Neural cell (in vitro differentiated cells): ENCODE measurements at regions not wholly inside any gene's neighbourhood (a gene's known extent, or its start where the extent isn't known, plus 50 kb on each side); places are given as distances from the start of the nearest gene placed in this dataset.

ENCODE experiments used
- H2AFZ ChIP-seq: fragments of 200-600, 300-800 bp; sonication (generic), shearing (Covaris generic); 2 replicates; pipeline ENCODE4 v1.6.0; 2014; ENCODE audit warnings: low read depth, mild to moderate bottlenecking, antibody characterized with exemption, low read length, moderate library complexity
- H3F3A ChIP-seq: fragments of 200-600 bp; shearing (Covaris generic); 2 replicates; pipeline ENCODE4 v1.6.1; 2016; ENCODE audit warnings: mild to moderate bottlenecking, moderate library complexity, mixed read lengths, antibody characterized with exemption, low read length; ENCODE audit not compliant: insufficient read depth, poor library complexity, severe bottlenecking
- H3K27ac ChIP-seq: fragments of 200-600, 300-800 bp; sonication (generic), shearing (Covaris generic); 2 replicates; pipeline ENCODE4 v1.5.1; 2014; ENCODE audit warnings: mild to moderate bottlenecking, low read length, moderate library complexity
- H3K27me3 ChIP-seq: fragments of 300-800, 200-600 bp; sonication (generic), shearing (Covaris generic); 2 replicates; pipeline ENCODE4 v1.6.0; 2014; ENCODE audit warnings: mild to moderate bottlenecking, low read depth, low read length, moderate library complexity; ENCODE audit not compliant: insufficient read depth
- H3K36me3 ChIP-seq: fragments of 300-800, 200-600 bp; sonication (generic), shearing (Covaris generic); 2 replicates; pipeline ENCODE4 v1.5.1; 2014; ENCODE audit warnings: mild to moderate bottlenecking, antibody characterized with exemption, low read length, moderate library complexity; ENCODE audit not compliant: insufficient read depth
- H3K4me2 ChIP-seq: fragments of 300-800, 200-600 bp; sonication (generic), shearing (Covaris generic); 2 replicates; pipeline ENCODE4 v1.6.0; 2014; ENCODE audit warnings: mild to moderate bottlenecking, low read length
- H3K4me3 ChIP-seq: fragments of 300-800, 200-600 bp; sonication (generic), shearing (Covaris generic); 2 replicates; pipeline ENCODE4 v1.5.1; 2014; ENCODE audit warnings: mild to moderate bottlenecking, low read length, moderate library complexity
- H3K79me2 ChIP-seq: fragments of 200-600 bp; shearing (Covaris generic); replicated peaks from 2 replicates; pipeline ENCODE4 v1.6.0; 2014; ENCODE audit warnings: mild to moderate bottlenecking, low read length, moderate library complexity; ENCODE audit not compliant: insufficient read depth
- H3K9ac ChIP-seq: fragments of 300-800, 200-600 bp; sonication (generic), shearing (Covaris generic); 2 replicates; pipeline ENCODE4 v1.6.1; 2016; ENCODE audit warnings: mild to moderate bottlenecking, low read length, mixed read lengths
- H3K9me2 ChIP-seq: fragments of 200-600 bp; shearing (Covaris generic); 2 replicates; pipeline ENCODE4 v1.6.1; 2016; ENCODE audit warnings: mild to moderate bottlenecking, low read length, mixed read lengths; ENCODE audit not compliant: insufficient read depth
- H3K9me3 ChIP-seq: fragments of 200-600, 300-800 bp; sonication (generic), shearing (Covaris generic); 2 replicates; pipeline ENCODE4 v1.6.1; 2016; ENCODE audit warnings: mild to moderate bottlenecking, mixed run types, low read length, moderate library complexity, mixed read lengths
- H4K20me1 ChIP-seq: fragments of 200-600 bp; shearing (Covaris generic); 2 replicates; pipeline ENCODE4 v1.6.1; 2016; ENCODE audit warnings: mild to moderate bottlenecking, mixed run types; ENCODE audit not compliant: insufficient read depth
- EP300 ChIP-seq: fragments of 450-650 bp; conservative IDR thresholded peaks from 2 replicates; pipeline ENCODE4 v1.6.1; 2014; ENCODE audit warnings: antibody characterized with exemption, mild to moderate bottlenecking, moderate library complexity; ENCODE audit not compliant: poor library complexity, severe bottlenecking
- EZH2 ChIP-seq: fragments of 200-600, 300-800 bp; shearing (Covaris generic), sonication (generic); IDR thresholded peaks from 2 replicates; pipeline ENCODE4 v1.6.1; 2014; ENCODE audit warnings: antibody characterized with exemption, low read length, borderline replicate concordance, mild to moderate bottlenecking; ENCODE audit not compliant: insufficient read depth, poor library complexity, severe bottlenecking
- MXI1 ChIP-seq: fragments of 450-650 bp; conservative IDR thresholded peaks from 2 replicates; pipeline ENCODE4 v1.6.1; 2014; ENCODE audit warnings: antibody characterized with exemption, mild to moderate bottlenecking; ENCODE audit not compliant: poor library complexity, severe bottlenecking
- POLR2AphosphoS5 ChIP-seq: IDR thresholded peaks from 2 replicates; pipeline ENCODE4 v1.6.1; 2012
- RAD21 ChIP-seq: fragments of 450-650 bp; conservative IDR thresholded peaks from 2 replicates; pipeline ENCODE4 v1.6.1; 2014; ENCODE audit warnings: antibody characterized with exemption, mild to moderate bottlenecking, moderate library complexity
- SMC3 ChIP-seq: fragments of 450-650 bp; conservative IDR thresholded peaks from 2 replicates; pipeline ENCODE4 v1.6.1; 2014; ENCODE audit warnings: antibody characterized with exemption, mild to moderate bottlenecking, moderate library complexity; ENCODE audit not compliant: poor library complexity
- TAF1 ChIP-seq: IDR thresholded peaks from 2 replicates; pipeline ENCODE4 v1.6.1; 2012; ENCODE audit warnings: low read depth
- TF ChIP-seq, protein P1 (sequence below): fragments of 450-650 bp; IDR thresholded peaks from 2 replicates; pipeline ENCODE4 v1.5.1; 2014; ENCODE audit warnings: antibody characterized with exemption, mild to moderate bottlenecking, moderate library complexity; ENCODE audit not compliant: poor library complexity, severe bottlenecking
- TF ChIP-seq, protein P2 (sequence below): IDR thresholded peaks from 2 replicates; pipeline ENCODE4 v1.6.1; 2012; ENCODE audit warnings: borderline replicate concordance

DNA sequence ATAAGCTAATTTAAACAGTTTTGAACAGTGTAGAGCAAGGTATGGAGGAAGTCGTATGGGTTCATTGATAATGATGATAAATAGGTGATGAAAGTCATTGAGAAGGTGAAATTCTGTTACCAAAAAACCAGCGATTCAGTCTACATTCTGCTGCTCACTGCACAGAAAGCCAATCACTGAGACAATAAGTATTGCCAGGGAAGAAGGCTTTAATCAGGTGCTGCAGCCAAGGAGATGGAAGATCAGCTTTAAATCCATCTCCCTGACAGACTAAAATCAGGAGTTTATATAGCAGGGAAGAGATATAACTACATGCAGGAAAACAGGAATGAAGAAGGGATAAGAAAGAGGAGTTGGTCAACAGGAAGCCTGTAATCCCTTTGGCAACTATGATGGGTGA is 361.3 kb upstream of the C1orf174 start:
- H3K9me2 ChIP-seq: no peaks in the 10 kb centered on the region
- H3K36me3 ChIP-seq: no peaks in the 10 kb centered on the region
- no peak overlapping the region for H3K4me3 ChIP-seq
- TF ChIP-seq SMC3 (no peak), RAD21 (no peak), EZH2 (no peak), EP300 (no peak), MXI1 (no peak), TAF1 (no peak), POLR2AphosphoS5 (no peak)
- TF ChIP-seq, protein P1, sequence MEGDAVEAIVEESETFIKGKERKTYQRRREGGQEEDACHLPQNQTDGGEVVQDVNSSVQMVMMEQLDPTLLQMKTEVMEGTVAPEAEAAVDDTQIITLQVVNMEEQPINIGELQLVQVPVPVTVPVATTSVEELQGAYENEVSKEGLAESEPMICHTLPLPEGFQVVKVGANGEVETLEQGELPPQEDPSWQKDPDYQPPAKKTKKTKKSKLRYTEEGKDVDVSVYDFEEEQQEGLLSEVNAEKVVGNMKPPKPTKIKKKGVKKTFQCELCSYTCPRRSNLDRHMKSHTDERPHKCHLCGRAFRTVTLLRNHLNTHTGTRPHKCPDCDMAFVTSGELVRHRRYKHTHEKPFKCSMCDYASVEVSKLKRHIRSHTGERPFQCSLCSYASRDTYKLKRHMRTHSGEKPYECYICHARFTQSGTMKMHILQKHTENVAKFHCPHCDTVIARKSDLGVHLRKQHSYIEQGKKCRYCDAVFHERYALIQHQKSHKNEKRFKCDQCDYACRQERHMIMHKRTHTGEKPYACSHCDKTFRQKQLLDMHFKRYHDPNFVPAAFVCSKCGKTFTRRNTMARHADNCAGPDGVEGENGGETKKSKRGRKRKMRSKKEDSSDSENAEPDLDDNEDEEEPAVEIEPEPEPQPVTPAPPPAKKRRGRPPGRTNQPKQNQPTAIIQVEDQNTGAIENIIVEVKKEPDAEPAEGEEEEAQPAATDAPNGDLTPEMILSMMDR: no peak
- TF ChIP-seq, protein P2, sequence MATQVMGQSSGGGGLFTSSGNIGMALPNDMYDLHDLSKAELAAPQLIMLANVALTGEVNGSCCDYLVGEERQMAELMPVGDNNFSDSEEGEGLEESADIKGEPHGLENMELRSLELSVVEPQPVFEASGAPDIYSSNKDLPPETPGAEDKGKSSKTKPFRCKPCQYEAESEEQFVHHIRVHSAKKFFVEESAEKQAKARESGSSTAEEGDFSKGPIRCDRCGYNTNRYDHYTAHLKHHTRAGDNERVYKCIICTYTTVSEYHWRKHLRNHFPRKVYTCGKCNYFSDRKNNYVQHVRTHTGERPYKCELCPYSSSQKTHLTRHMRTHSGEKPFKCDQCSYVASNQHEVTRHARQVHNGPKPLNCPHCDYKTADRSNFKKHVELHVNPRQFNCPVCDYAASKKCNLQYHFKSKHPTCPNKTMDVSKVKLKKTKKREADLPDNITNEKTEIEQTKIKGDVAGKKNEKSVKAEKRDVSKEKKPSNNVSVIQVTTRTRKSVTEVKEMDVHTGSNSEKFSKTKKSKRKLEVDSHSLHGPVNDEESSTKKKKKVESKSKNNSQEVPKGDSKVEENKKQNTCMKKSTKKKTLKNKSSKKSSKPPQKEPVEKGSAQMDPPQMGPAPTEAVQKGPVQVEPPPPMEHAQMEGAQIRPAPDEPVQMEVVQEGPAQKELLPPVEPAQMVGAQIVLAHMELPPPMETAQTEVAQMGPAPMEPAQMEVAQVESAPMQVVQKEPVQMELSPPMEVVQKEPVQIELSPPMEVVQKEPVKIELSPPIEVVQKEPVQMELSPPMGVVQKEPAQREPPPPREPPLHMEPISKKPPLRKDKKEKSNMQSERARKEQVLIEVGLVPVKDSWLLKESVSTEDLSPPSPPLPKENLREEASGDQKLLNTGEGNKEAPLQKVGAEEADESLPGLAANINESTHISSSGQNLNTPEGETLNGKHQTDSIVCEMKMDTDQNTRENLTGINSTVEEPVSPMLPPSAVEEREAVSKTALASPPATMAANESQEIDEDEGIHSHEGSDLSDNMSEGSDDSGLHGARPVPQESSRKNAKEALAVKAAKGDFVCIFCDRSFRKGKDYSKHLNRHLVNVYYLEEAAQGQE: no peak
- H4K20me1 ChIP-seq: no peaks in the 10 kb centered on the region
- H3F3A ChIP-seq: no peaks in the 10 kb centered on the region
- H2AFZ ChIP-seq: no peak overlapping the region
- H3K27ac ChIP-seq: no peak overlapping the region
- H3K9me3 ChIP-seq: peaks cover 3% of the 10 kb centered on the region
- H3K79me2 ChIP-seq: no peaks in the 10 kb centered on the region
- no peak overlapping the region for H3K9ac ChIP-seq
- no peaks in the 10 kb centered on the region for H3K27me3 ChIP-seq
- no peak overlapping the region for H3K4me2 ChIP-seq

DNA sequence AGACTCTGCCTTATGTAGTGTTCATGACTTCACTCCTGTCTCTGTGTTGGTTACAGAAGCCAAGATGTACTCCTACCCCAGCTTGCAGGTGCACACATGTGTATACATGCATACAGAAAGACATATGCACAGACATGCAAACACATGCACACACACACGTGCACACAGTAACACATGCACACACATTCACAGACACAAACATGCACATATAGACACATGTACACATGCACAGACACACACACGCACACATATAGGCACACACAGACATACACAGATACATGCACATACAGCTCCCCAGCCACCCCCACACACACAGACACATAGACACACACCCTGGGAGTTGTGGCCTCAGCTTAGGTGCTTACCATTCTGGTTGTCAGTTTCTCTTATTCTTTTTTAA is 362.6 kb upstream of the C1orf174 start:
- no peak for TF ChIP-seq POLR2AphosphoS5
- TF ChIP-seq, protein P2: no peak
- TF ChIP-seq RAD21: no peak
- no peak for TF ChIP-seq MXI1
- TF ChIP-seq, protein P1: no peak
- no peak for TF ChIP-seq EP300
- TF ChIP-seq SMC3: no peak
- no peak for TF ChIP-seq EZH2
- TF ChIP-seq TAF1: no peak
- Histone ChIP-seq H3K9ac (no peak overlapping the region), H3K27me3 (no peaks in the 10 kb centered on the region), H3F3A (no peaks in the 10 kb centered on the region), H3K36me3 (no peaks in the 10 kb centered on the region), H3K9me2 (no peaks in the 10 kb centered on the region), H2AFZ (no peak overlapping the region), H3K27ac (no peak overlapping the region), H3K9me3 (peaks cover 2% of the 10 kb centered on the region), H3K79me2 (no peaks in the 10 kb centered on the region), H4K20me1 (no peaks in the 10 kb centered on the region), H3K4me2 (no peak overlapping the region), H3K4me3 (no peak overlapping the region)
